K562 (cell line): ENCODE measurements at regions not wholly inside any gene's neighbourhood (a gene's known extent, or its start where the extent isn't known, plus 50 kb on each side); places are given as distances from the start of the nearest gene placed in this dataset.

Experiments
- ATAC-seq: fragments of 200-7000 bp; cut with Tn5 transposase; 3 replicates; pipeline ENCODE4 v1.9.1; 2020; ENCODE audit warnings: moderate library complexity
- BruUV-seq: library from RNA; stranded (reverse); fragments of 400-500 nt; replicated peaks from 2 replicates; lab custom pipeline; 2021; lab: Mats Ljungman, UMichigan
- CTCF ChIA-PET: fragments of 300-600 bp; formaldehyde crosslinking; extraction: SDS; loops from one replicate; lab custom pipeline; 2021; ENCODE audit warnings: low intra/inter-chr PET ratio; lab: Yijun Ruan, JAX
- POLR2A ChIA-PET: fragments of 300-600, 350-650 bp; sonication (Branson Sonifier 250); formaldehyde crosslinking; extraction: SDS; loops from one replicate; lab custom pipeline; 2021; ENCODE audit warnings: antibody characterized with exemption, inconsistent platforms; lab: Yijun Ruan, JAX
- DNase-seq, 4 experiments: peaks; one replicate each; pipeline versions ENCODE4 v3.0.0 to v3.0.0-alpha.2; 2011 to 2018; ENCODE audit warnings: low spot score in 3 of 4, mixed read lengths in 3 of 4; ENCODE audit errors: extremely low read depth in 1 of 4
- FAIRE-seq: peaks from 2 replicates; lab custom pipeline; 2011; peaks lifted over from hg19 to GRCh38; lab: Jason Lieb, UNC
- H2AFZ ChIP-seq: 2 replicates; pipeline ENCODE4 v1.6.0; 2011; ENCODE audit warnings: low read depth, low read length, control low read depth, inconsistent platforms
- H3K27ac ChIP-seq: fragments of 200-600 bp; 3 replicates; pipeline ENCODE4 v1.8.0; 2011; ENCODE audit warnings: low read depth, mild to moderate bottlenecking, control low read depth, inconsistent platforms, low read length, moderate library complexity, mixed read lengths; ENCODE audit errors: extremely low read depth
- H3K27me3 ChIP-seq, 2 experiments: fragments of 300-600 bp in 1 of 2; 2 replicates in 1 of 2; 3 replicates in 1 of 2; pipeline versions ENCODE4 v1.6.0 to v1.8.0; 2011; ENCODE audit warnings: inconsistent platforms in 2 of 2, low read length in 2 of 2, mild to moderate bottlenecking in 1 of 2, mixed read lengths in 1 of 2, moderate library complexity in 1 of 2; ENCODE audit not compliant: control insufficient read depth in 2 of 2, insufficient read depth in 2 of 2
- H3K36me3 ChIP-seq: fragments of 300-600 bp; 3 replicates; pipeline ENCODE4 v1.8.0; 2011; ENCODE audit warnings: mild to moderate bottlenecking, low read length, inconsistent platforms; ENCODE audit not compliant: control insufficient read depth, insufficient read depth
- H3K4me1 ChIP-seq, 2 experiments: fragments of 200-600 bp in 1 of 2; replicated peaks in 1 of 2; 2 replicates in 1 of 2; 3 replicates in 1 of 2; pipeline versions ENCODE4 v1.5.1 to v1.8.0; 2011; ENCODE audit warnings: inconsistent platforms in 2 of 2, low read length in 2 of 2, mild to moderate bottlenecking in 1 of 2, mixed read lengths in 1 of 2, moderate library complexity in 1 of 2; ENCODE audit not compliant: control insufficient read depth in 2 of 2, insufficient read depth in 2 of 2
- H3K4me2 ChIP-seq: 2 replicates; pipeline ENCODE4 v1.6.1; 2011; ENCODE audit warnings: low read length, control low read depth, inconsistent platforms, mixed read lengths; ENCODE audit not compliant: insufficient read depth
- H3K4me3 ChIP-seq: fragments of 200-600 bp; sonication (generic), shearing (Covaris generic); 2 replicates; pipeline ENCODE4 v1.5.1; 2016; ENCODE audit warnings: control low read depth, inconsistent platforms
- H3K79me2 ChIP-seq: fragments of 200-600 bp; 3 replicates; pipeline ENCODE4 v1.8.0; 2011; ENCODE audit warnings: low read length, inconsistent platforms; ENCODE audit not compliant: control insufficient read depth, insufficient read depth
- H3K9ac ChIP-seq, 2 experiments: 2 replicates each; pipeline versions ENCODE4 v1.6.0 to v1.6.1; 2011; ENCODE audit warnings: low read depth in 2 of 2, low read length in 2 of 2, control low read depth in 1 of 2, inconsistent platforms in 1 of 2, mild to moderate bottlenecking in 1 of 2, mixed read lengths in 1 of 2; ENCODE audit not compliant: insufficient read depth in 1 of 2
- H3K9me1 ChIP-seq: one replicate; pipeline ENCODE4 v1.6.0; 2011; ENCODE audit warnings: inconsistent platforms, mild to moderate bottlenecking, low read length, moderate library complexity; ENCODE audit not compliant: control insufficient read depth, insufficient read depth
- H3K9me3 ChIP-seq: replicated peaks from 2 replicates; pipeline ENCODE4 v1.5.1; 2011; ENCODE audit warnings: low read depth, low read length, inconsistent platforms; ENCODE audit not compliant: control insufficient read depth, insufficient read depth
- H4K20me1 ChIP-seq: replicated peaks from 2 replicates; pipeline ENCODE4 v1.6.1; 2011; ENCODE audit warnings: low read length, inconsistent platforms, mixed read lengths; ENCODE audit not compliant: control insufficient read depth, insufficient read depth
- BCL6 ChIP-seq: fragments of 250-450 bp; sonication (Bioruptor Pico); IDR thresholded peaks from 2 replicates; pipeline ENCODE4 v1.4.0; 2020
- EGR1 ChIP-seq: fragments of 450-650 bp; conservative IDR thresholded peaks from 2 replicates; pipeline ENCODE4 v1.6.1; 2017; ENCODE audit warnings: mild to moderate bottlenecking
- SIN3B ChIP-seq: fragments of 450-650 bp; IDR thresholded peaks from 2 replicates; pipeline ENCODE4 v1.6.1; 2017; ENCODE audit warnings: low read depth, mild to moderate bottlenecking, moderate library complexity
- TEAD2 ChIP-seq: fragments of 450-650 bp; IDR thresholded peaks from 2 replicates; pipeline ENCODE4 v1.6.1; 2016; ENCODE audit warnings: missing genetic modification characterization, control low read depth, missing compliant biosample characterization
- VEZF1 ChIP-seq: fragments of 200-800 bp; sonication (Bioruptor generic); IDR thresholded peaks from 2 replicates; pipeline ENCODE4 v1.6.1; 2017; ENCODE audit warnings: missing genetic modification characterization, missing compliant biosample characterization
- ZNF124 ChIP-seq: sonication (generic); formaldehyde crosslinking; IDR thresholded peaks from 2 replicates; pipeline ENCODE4 v1.8.1; 2022; ENCODE audit warnings: missing genetic modification reagents
- ZNF41 ChIP-seq: fragments of 250-450 bp; sonication (Bioruptor Pico); conservative IDR thresholded peaks from 2 replicates; pipeline ENCODE4 v1.4.0; 2020; ENCODE audit warnings: mild to moderate bottlenecking
- WGBS: fragments of 100-300 bp; shearing (Covaris generic); methylation state at CpG from one replicate; pipeline ENCODE4 v1.1.6; 2016; ENCODE audit warnings: low coverage, mixed read lengths; ENCODE audit not compliant: insufficient coverage; ENCODE audit errors: missing lambda C conversion rate; 5-methylcytosine and 5-hydroxymethylcytosine counted together
- in situ Hi-C: fragments of 300-500 bp; cut with MboI; formaldehyde crosslinking; loops from 4 replicates; pipeline ENCODE4 v1.15.0; 2018; ENCODE audit warnings: inconsistent platforms, mixed read lengths
- intact Hi-C: fragments of 100-400 bp; cut with micrococcal nuclease; formaldehyde crosslinking; loops from 2 replicates; pipeline ENCODE4 v1.14.2; 2022

DNA sequence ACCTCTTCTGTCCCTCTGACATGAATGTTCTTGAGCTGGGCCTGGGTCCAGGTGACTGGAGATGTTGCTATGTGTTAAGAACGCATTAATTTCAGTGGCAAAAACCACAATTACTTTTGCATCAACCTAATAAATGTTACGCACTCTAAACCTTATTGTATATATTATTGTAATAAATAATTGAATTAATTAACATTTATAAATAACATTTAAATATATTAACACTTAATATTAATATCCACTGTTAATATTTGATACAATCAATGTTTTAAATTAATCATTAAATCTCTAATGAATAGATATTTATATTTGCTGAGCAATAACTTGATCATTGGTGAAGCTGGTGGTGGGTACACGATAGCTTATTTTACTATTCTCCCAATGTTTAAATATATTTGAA is 97.4 kb downstream of the KCNF1 start (continued):
- no peak for TF ChIP-seq ZNF41 (CRISPR knock-in tag)
- TF ChIP-seq BCL6 (CRISPR knock-in tag) = no peak
- TF ChIP-seq, all 486 proteins: peak for 0

GRCh38 chr2:11009891-11010290 is 98.2 kb downstream of the KCNF1 start:
- Histone ChIP-seq H2AFZ (no peak overlapping the region), H3K9ac (no peak overlapping the region), H3K36me3 (no peaks in the 10 kb centered on the region), H3K27ac (no peak overlapping the region), H3K79me2 (no peaks in the 10 kb centered on the region), H3K4me1 (no peaks in the 10 kb centered on the region), H4K20me1 (no peaks in the 10 kb centered on the region), H3K4me3 (no peak overlapping the region), H3K27me3 (peaks cover 2 to 55% of the 10 kb centered on the region in 2 experiments; a peak in 3 of 5 replicates), H3K9me1 (no peaks in the 10 kb centered on the region), H3K9me3 (no peaks in the 10 kb centered on the region; the same call in 1 of the 2 replicates), H3K4me2 (no peak overlapping the region)
- intact Hi-C loops (no loop called here), in situ Hi-C loops (no loop called here)
- BruUV-seq = no TSS peak
- ChIA-PET CTCF (no interaction called here), POLR2A (no interaction called here)
- TF ChIP-seq TEAD2 (no peak), SIN3B (no peak), EGR1 (no peak), ZNF124 (no peak), VEZF1 (CRISPR knock-in tag) (no peak)
- FAIRE-seq (no peak), DNase-seq (no peak), ATAC-seq (no peak)
- WGBS = 0% methylated on average over 6 of the region's 6 CpGs
